ENCODE measurements at regions not wholly inside any gene's neighbourhood (a gene's known extent, or its start where the extent isn't known, plus 50 kb on each side); places are given as distances from the start of the nearest gene placed in this dataset.

- no peaks in the 10 kb centered on the region for H3K79me2 ChIP-seq (ENCODE audit: control insufficient read depth, insufficient read depth, low read length)
- H3K4me3 ChIP-seq (replicated peaks in 1 of 3; ENCODE audit: insufficient read depth in 1 of 3, low read depth in 1 of 3, low read length in 3 of 3), result no peak overlapping the region
- no TSS peak for BruUV-seq (replicated peaks)
- H3K36me3 ChIP-seq (ENCODE audit: control insufficient read depth in 2 of 2, extremely low read depth in 1 of 2, insufficient read depth in 2 of 2, low read length in 2 of 2), result no peaks in the 10 kb centered on the region
- no peak overlapping the region for H2AFZ ChIP-seq (ENCODE audit: low read depth, low read length)
- no peak overlapping the region for H3K27ac ChIP-seq (ENCODE audit: insufficient read depth, low read depth, low read length)
- H4K20me1 ChIP-seq (replicated peaks; ENCODE audit: control insufficient read depth, extremely low read depth, insufficient read depth, low read length), result no peaks in the 10 kb centered on the region
- no peaks in the 10 kb centered on the region for H3K9me3 ChIP-seq (replicated peaks; ENCODE audit: control insufficient read depth, insufficient read depth, low read length)
- no peaks in the 10 kb centered on the region for H3K27me3 ChIP-seq (ENCODE audit: control insufficient read depth in 2 of 2, insufficient read depth in 2 of 2, low read length in 2 of 2)
- intact Hi-C loops (cut with micrococcal nuclease) (no loop called here), dilution Hi-C loops (cut with MboI; ENCODE audit: extremely low pct_ligation_motif_present, low sequenced_read_pairs) (no loop called here)
- TF ChIP-seq POLR2AphosphoS5 (IDR thresholded peaks at IDR 0.05; ENCODE audit: insufficient read depth, low read depth, low read length) (no peak), EZH2 (IDR thresholded peaks at IDR 0.05; ENCODE audit: borderline replicate concordance, low read depth, low read length, severe bottlenecking) (no peak), CTCF (IDR thresholded peaks at IDR 0.05; ENCODE audit: extremely low read depth in 1 of 2, insufficient read depth in 1 of 2, low read depth in 1 of 2, low read length in 2 of 2) (no peak), MYC (IDR thresholded peaks at IDR 0.05; ENCODE audit: low read depth, low read length) (no peak), FOS (IDR thresholded peaks at IDR 0.05; ENCODE audit: borderline replicate concordance, insufficient read depth, low read length) (no peak), POLR2A (IDR thresholded peaks at IDR 0.05; ENCODE audit: low read depth, low read length) (no peak), JUN (IDR thresholded peaks at IDR 0.05; ENCODE audit: borderline replicate concordance, insufficient read depth, insufficient read length, low read depth) (no peak), MAX (IDR thresholded peaks at IDR 0.05; ENCODE audit: insufficient read depth, insufficient read length) (no peak), GATA2 (IDR thresholded peaks at IDR 0.05; ENCODE audit: insufficient read depth, insufficient read length, low read depth, low read length) (no peak)
- ChIA-PET POLR2A (no interaction called here), CTCF (no interaction called here)
- FAIRE-seq (no peak), DNase-seq (ENCODE audit: low read depth, low spot score) (no peak)
- no peak overlapping the region for H3K4me2 ChIP-seq (ENCODE audit: insufficient read depth, low read length)
- no peaks in the 10 kb centered on the region for H3K9me1 ChIP-seq (replicated peaks; ENCODE audit: control insufficient read depth, extremely low read depth, insufficient read depth, low read length)
- no peak overlapping the region for H3K9ac ChIP-seq (replicated peaks; ENCODE audit: extremely low read depth, insufficient read depth, low read length)
- H3K4me1 ChIP-seq (ENCODE audit: control insufficient read depth, extremely low read depth, insufficient read depth, low read length), result no peaks in the 10 kb centered on the region
Measured at GRCh38 chr16:20141956-20142355, 68.3 kb upstream of the GPR139 start.
